ENCODE measurements at regions not wholly inside any gene's neighbourhood (a gene's known extent, or its start where the extent isn't known, plus 50 kb on each side); places are given as distances from the start of the nearest gene placed in this dataset.

DNA sequence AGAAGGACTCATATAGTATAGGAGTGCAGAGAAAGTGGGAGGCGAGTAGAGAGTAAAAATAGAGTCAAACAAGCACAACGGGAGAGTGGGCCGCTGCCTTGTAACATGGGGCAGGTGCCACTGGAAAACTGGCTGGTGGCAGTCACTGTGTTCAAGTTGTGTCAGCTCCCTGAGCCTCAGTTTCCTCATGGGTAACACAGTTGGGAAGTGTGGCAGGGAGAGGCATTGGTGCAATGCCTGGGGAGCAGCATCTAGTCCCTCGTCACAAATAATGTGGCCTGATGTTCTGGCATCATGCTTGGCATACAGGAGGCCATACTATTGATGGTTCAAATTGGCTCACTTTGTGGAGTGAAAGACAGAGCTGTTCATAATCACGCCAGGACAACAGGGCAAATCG is 78.9 kb upstream of the SPON1 start:
- Histone ChIP-seq H3K4me2 (ENCODE audit: low read length) (no peak overlapping the region), H3K79me2 (no peaks in the 10 kb centered on the region), H3K9me3 (ENCODE audit: control insufficient read depth, low read length) (no peaks in the 10 kb centered on the region), H3K27ac (no peak overlapping the region), H3K36me3 (ENCODE audit: control insufficient read depth, insufficient read depth, low read length) (no peaks in the 10 kb centered on the region), H3K4me3 (ENCODE audit: low read depth, low read length) (no peak overlapping the region), H2AFZ (no peak overlapping the region), H3K27me3 (ENCODE audit: control insufficient read depth, insufficient read depth, low read length) (no peaks in the 10 kb centered on the region), H3K9ac (no peak overlapping the region), H3K4me1 (peaks cover 4% of the 10 kb centered on the region)
- TF ChIP-seq, protein P1, sequence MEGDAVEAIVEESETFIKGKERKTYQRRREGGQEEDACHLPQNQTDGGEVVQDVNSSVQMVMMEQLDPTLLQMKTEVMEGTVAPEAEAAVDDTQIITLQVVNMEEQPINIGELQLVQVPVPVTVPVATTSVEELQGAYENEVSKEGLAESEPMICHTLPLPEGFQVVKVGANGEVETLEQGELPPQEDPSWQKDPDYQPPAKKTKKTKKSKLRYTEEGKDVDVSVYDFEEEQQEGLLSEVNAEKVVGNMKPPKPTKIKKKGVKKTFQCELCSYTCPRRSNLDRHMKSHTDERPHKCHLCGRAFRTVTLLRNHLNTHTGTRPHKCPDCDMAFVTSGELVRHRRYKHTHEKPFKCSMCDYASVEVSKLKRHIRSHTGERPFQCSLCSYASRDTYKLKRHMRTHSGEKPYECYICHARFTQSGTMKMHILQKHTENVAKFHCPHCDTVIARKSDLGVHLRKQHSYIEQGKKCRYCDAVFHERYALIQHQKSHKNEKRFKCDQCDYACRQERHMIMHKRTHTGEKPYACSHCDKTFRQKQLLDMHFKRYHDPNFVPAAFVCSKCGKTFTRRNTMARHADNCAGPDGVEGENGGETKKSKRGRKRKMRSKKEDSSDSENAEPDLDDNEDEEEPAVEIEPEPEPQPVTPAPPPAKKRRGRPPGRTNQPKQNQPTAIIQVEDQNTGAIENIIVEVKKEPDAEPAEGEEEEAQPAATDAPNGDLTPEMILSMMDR (IDR thresholded peaks at IDR 0.05), result no peak

DNA sequence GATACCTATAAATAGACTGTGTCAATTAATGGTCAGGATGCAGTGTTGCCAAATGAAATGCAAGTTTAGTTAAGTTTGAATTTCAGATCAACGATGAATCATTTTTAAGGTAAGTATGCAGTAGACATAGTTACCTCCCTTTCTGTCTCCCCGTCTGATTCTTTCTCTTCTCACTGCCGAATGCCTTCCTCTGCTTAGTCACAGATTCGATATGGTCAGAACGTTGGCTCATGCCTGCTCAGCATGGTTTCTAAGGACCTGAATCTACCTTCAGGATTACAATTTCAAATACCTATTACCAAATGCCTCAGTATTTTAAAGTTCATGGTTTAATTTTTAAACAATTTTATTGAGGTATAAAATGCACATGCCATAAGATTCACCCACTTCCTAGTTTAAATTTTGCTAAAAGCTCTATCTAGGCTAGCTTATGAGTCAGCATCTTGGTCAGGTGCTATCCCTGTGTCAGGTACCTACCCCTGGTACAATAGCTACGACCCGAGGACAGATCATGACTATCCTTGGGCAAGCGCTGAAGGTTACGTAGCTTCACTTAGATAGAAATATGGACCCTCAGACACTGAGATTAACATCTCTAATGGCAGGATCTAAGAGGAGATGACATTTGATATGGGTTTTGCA is 78.2 kb upstream of the SPON1 start:
- Histone ChIP-seq H3K36me3 (ENCODE audit: control insufficient read depth, insufficient read depth, low read length) (no peaks in the 10 kb centered on the region), H3K27me3 (ENCODE audit: control insufficient read depth, insufficient read depth, low read length) (no peaks in the 10 kb centered on the region), H3K9me3 (ENCODE audit: control insufficient read depth, low read length) (no peaks in the 10 kb centered on the region), H3K4me3 (ENCODE audit: low read depth, low read length) (no peak overlapping the region), H3K79me2 (no peaks in the 10 kb centered on the region), H2AFZ (no peak overlapping the region), H3K27ac (no peak overlapping the region), H3K4me2 (ENCODE audit: low read length) (no peak overlapping the region), H3K9ac (no peak overlapping the region), H3K4me1 (peaks cover 4% of the 10 kb centered on the region)
- TF ChIP-seq, protein P1 (IDR thresholded peaks at IDR 0.05), result no peak

GRCh38 chr11:13885083-13885482 is 77.4 kb upstream of the SPON1 start:
- Histone ChIP-seq H3K79me2 (no peaks in the 10 kb centered on the region), H3K9me3 (ENCODE audit: control insufficient read depth, low read length) (no peaks in the 10 kb centered on the region), H3K4me3 (ENCODE audit: low read depth, low read length) (no peak overlapping the region), H3K4me2 (ENCODE audit: low read length) (no peak overlapping the region), H3K4me1 (peaks cover 4% of the 10 kb centered on the region), H3K27ac (no peak overlapping the region), H3K27me3 (ENCODE audit: control insufficient read depth, insufficient read depth, low read length) (no peaks in the 10 kb centered on the region), H2AFZ (no peak overlapping the region), H3K36me3 (ENCODE audit: control insufficient read depth, insufficient read depth, low read length) (no peaks in the 10 kb centered on the region), H3K9ac (no peak overlapping the region)
- TF ChIP-seq, protein P1 (IDR thresholded peaks at IDR 0.05), result no peak

- Histone ChIP-seq H3K27ac (no peak overlapping the region), H3K4me3 (ENCODE audit: low read depth, low read length) (no peak overlapping the region), H3K4me2 (ENCODE audit: low read length) (no peak overlapping the region), H3K36me3 (ENCODE audit: control insufficient read depth, insufficient read depth, low read length) (no peaks in the 10 kb centered on the region), H3K27me3 (ENCODE audit: control insufficient read depth, insufficient read depth, low read length) (no peaks in the 10 kb centered on the region), H3K9me3 (ENCODE audit: control insufficient read depth, low read length) (no peaks in the 10 kb centered on the region), H3K9ac (no peak overlapping the region), H3K79me2 (no peaks in the 10 kb centered on the region), H2AFZ (no peak overlapping the region), H3K4me1 (peaks cover under 1% of the 10 kb centered on the region)
- TF ChIP-seq, protein P1 (IDR thresholded peaks at IDR 0.05), result no peak
Observed at GRCh38 chr11:13889552-13890249, 72.8 kb upstream of the SPON1 start.

GRCh38 chr11:13891911-13892310 is 70.6 kb upstream of the SPON1 start:
- no peaks in the 10 kb centered on the region for H3K4me1 ChIP-seq
- H2AFZ ChIP-seq, result no peak overlapping the region
- no peak overlapping the region for H3K9ac ChIP-seq
- no peak overlapping the region for H3K27ac ChIP-seq
- no peaks in the 10 kb centered on the region for H3K9me3 ChIP-seq (ENCODE audit: control insufficient read depth, low read length)
- no peaks in the 10 kb centered on the region for H3K36me3 ChIP-seq (ENCODE audit: control insufficient read depth, insufficient read depth, low read length)
- H3K4me3 ChIP-seq (ENCODE audit: low read depth, low read length), result no peak overlapping the region
- H3K27me3 ChIP-seq (ENCODE audit: control insufficient read depth, insufficient read depth, low read length), result no peaks in the 10 kb centered on the region
- H3K79me2 ChIP-seq, result no peaks in the 10 kb centered on the region
- no peak overlapping the region for H3K4me2 ChIP-seq (ENCODE audit: low read length)
- TF ChIP-seq, protein P1 (IDR thresholded peaks at IDR 0.05), result no peak

Measured in parathyroid adenoma (tissue), 2 donors.